HG02981 (cell line): ENCODE measurements at regions not wholly inside any gene's neighbourhood (a gene's known extent, or its start where the extent isn't known, plus 50 kb on each side); places are given as distances from the start of the nearest gene placed in this dataset.

Experiments used
- ATAC-seq: cut with Tn5 transposase; IDR thresholded peaks from one replicate; pipeline ENCODE4 v1.9.1; 2021; ENCODE audit warnings: mild to moderate bottlenecking, moderate library complexity; ENCODE audit not compliant: unreplicated experiment

GRCh38 chr11:15534266-15534665 lies 419.5 kb downstream of the INSC start:
- no peak for ATAC-seq

GRCh38 chr11:15535414-15535813 lies 420.7 kb downstream of the INSC start:
- ATAC-seq: no peak

GRCh38 chr11:15536438-15536837 lies 421.7 kb downstream of the INSC start:
- ATAC-seq: no peak

GRCh38 chr11:15539645-15540044 lies 424.9 kb downstream of the INSC start:
- ATAC-seq: no peak

- no peak for ATAC-seq
Observed at GRCh38 chr11:15541079-15541478, 426.4 kb downstream of the INSC start.

GRCh38 chr11:15544353-15544752 lies 429.6 kb downstream of the INSC start:
- ATAC-seq: no peak

- no peak for ATAC-seq
Observed at GRCh38 chr11:15547685-15548084, 433.0 kb downstream of the INSC start.

GRCh38 chr11:15551901-15552851 lies 437.5 kb downstream of the INSC start:
- no peak for ATAC-seq

GRCh38 chr11:15555161-15555560 lies 440.4 kb downstream of the INSC start:
- ATAC-seq: no peak

GRCh38 chr11:15557457-15558230 lies 442.9 kb downstream of the INSC start:
- ATAC-seq: no peak

- no peak for ATAC-seq
Observed at GRCh38 chr11:15558513-15559181, 443.9 kb downstream of the INSC start.

- no peak for ATAC-seq
Observed at GRCh38 chr11:15560689-15561467, 446.2 kb downstream of the INSC start.

GRCh38 chr11:15562230-15562629 lies 447.5 kb downstream of the INSC start:
- no peak for ATAC-seq

- ATAC-seq: no peak
Observed at GRCh38 chr11:15563054-15563453, 448.3 kb downstream of the INSC start.

- no peak for ATAC-seq
Observed at GRCh38 chr11:15565880-15566279, 451.2 kb downstream of the INSC start.

- no peak for ATAC-seq
Observed at GRCh38 chr11:15568440-15568839, 453.7 kb downstream of the INSC start.

GRCh38 chr11:15569305-15570025 lies 454.7 kb downstream of the INSC start:
- ATAC-seq: no peak

- no peak for ATAC-seq
Observed at GRCh38 chr11:15575409-15575808, 460.7 kb downstream of the INSC start.

GRCh38 chr11:15576769-15577168 lies 462.0 kb downstream of the INSC start:
- no peak for ATAC-seq

GRCh38 chr11:15577519-15577918 lies 462.8 kb downstream of the INSC start:
- ATAC-seq: no peak
